HepG2 (cell line): ENCODE measurements at regions not wholly inside any gene's neighbourhood (a gene's known extent, or its start where the extent isn't known, plus 50 kb on each side); places are given as distances from the start of the nearest gene placed in this dataset.

Experiments
- ATAC-seq: fragments of 200-7000 bp; cut with Tn5 transposase; 3 replicates; pipeline ENCODE4 v1.9.1; 2020; ENCODE audit warnings: mild to moderate bottlenecking, moderate library complexity
- BruUV-seq: library from RNA; stranded (reverse); fragments of 400-500 nt; replicated peaks from 2 replicates; lab custom pipeline; 2021; lab: Mats Ljungman, UMichigan
- CTCF ChIA-PET: fragments of 300-600 bp; formaldehyde crosslinking; extraction: SDS; loops from one replicate; lab custom pipeline; 2021; ENCODE audit warnings: low total read pairs, inconsistent platforms, low intra/inter-chr PET ratio; lab: Yijun Ruan, JAX
- POLR2A ChIA-PET: fragments of 350-600 bp; sonication (Branson Sonifier 250); formaldehyde crosslinking; loops from one replicate; lab custom pipeline; 2020; ENCODE audit warnings: antibody characterized with exemption, inconsistent platforms; lab: Yijun Ruan, JAX
- DNase-seq: peaks from one replicate; pipeline ENCODE4 v3.0.0-alpha.2; 2015; ENCODE audit warnings: low spot score
- FAIRE-seq: peaks from 3 replicates; lab custom pipeline; 2011; peaks lifted over from hg19 to GRCh38; lab: Jason Lieb, UNC
- H2AFZ ChIP-seq: one replicate; pipeline ENCODE4 v1.6.1; 2011; ENCODE audit warnings: low read length, inconsistent platforms
- H3K27ac ChIP-seq: fragments of 300-600 bp; 3 replicates; pipeline ENCODE4 v1.8.0; 2011; ENCODE audit warnings: mixed run types, mild to moderate bottlenecking, mixed read lengths, low read length, inconsistent platforms; ENCODE audit not compliant: insufficient read depth; ENCODE audit errors: extremely low read length
- H3K27me3 ChIP-seq, 2 experiments: fragments of 200-600 bp in 1 of 2; 2 replicates in 1 of 2; 3 replicates in 1 of 2; pipeline versions ENCODE4 v1.6.0 to v1.8.0; 2011; ENCODE audit warnings: low read length in 2 of 2, mild to moderate bottlenecking in 2 of 2, moderate library complexity in 2 of 2, inconsistent platforms in 1 of 2; ENCODE audit not compliant: insufficient read depth in 2 of 2, control insufficient read depth in 1 of 2
- H3K36me3 ChIP-seq, 2 experiments: fragments of 200-600 bp in 1 of 2; replicated peaks in 1 of 2; 2 replicates in 1 of 2; 3 replicates in 1 of 2; pipeline versions ENCODE4 v1.5.1 to v1.8.0; 2011; ENCODE audit warnings: low read length in 2 of 2, inconsistent platforms in 1 of 2; ENCODE audit not compliant: insufficient read depth in 2 of 2, control insufficient read depth in 1 of 2
- H3K4me1 ChIP-seq: 2 replicates; pipeline ENCODE4 v1.5.1; 2012; ENCODE audit warnings: low read length, inconsistent platforms; ENCODE audit not compliant: insufficient read depth
- H3K4me2 ChIP-seq: 2 replicates; pipeline ENCODE4 v1.6.0; 2011; ENCODE audit warnings: low read depth, low read length, inconsistent platforms
- H3K4me3 ChIP-seq, 3 experiments: fragments of 200-600 bp in 1 of 3; sonication (generic), shearing (Covaris generic) in 1 of 3; replicated peaks in 1 of 3; 2 replicates each; pipeline ENCODE4 v1.5.1; 2011 to 2016; ENCODE audit warnings: low read length in 3 of 3, inconsistent platforms in 2 of 3, low read depth in 2 of 3, mild to moderate bottlenecking in 2 of 3, control low read depth in 1 of 3, mixed read lengths in 1 of 3; ENCODE audit not compliant: insufficient read depth in 1 of 3
- H3K79me2 ChIP-seq: one replicate; pipeline ENCODE4 v1.6.1; 2011; ENCODE audit warnings: low read length, inconsistent platforms; ENCODE audit not compliant: insufficient read depth
- H3K9ac ChIP-seq: 2 replicates; pipeline ENCODE4 v1.6.0; 2011; ENCODE audit warnings: mild to moderate bottlenecking, low read depth, low read length, inconsistent platforms; ENCODE audit not compliant: insufficient read depth
- H3K9me3 ChIP-seq: 2 replicates; pipeline ENCODE4 v1.5.1; 2012; ENCODE audit warnings: mild to moderate bottlenecking, low read length
- H4K20me1 ChIP-seq: 2 replicates; pipeline ENCODE4 v1.6.0; 2011; ENCODE audit warnings: inconsistent platforms, mild to moderate bottlenecking, low read length, moderate library complexity; ENCODE audit not compliant: insufficient read depth
- CEBPB ChIP-seq: IDR thresholded peaks from 2 replicates; pipeline ENCODE4 v1.6.1; 2011; ENCODE audit warnings: low read depth, low read length, improper control_type of control experiment, borderline replicate concordance
- CENPT ChIP-seq: sonication (generic); formaldehyde crosslinking; IDR thresholded peaks from 2 replicates; pipeline ENCODE4 v1.8.0; 2022; ENCODE audit warnings: low read depth, mild to moderate bottlenecking, moderate library complexity, missing genetic modification reagents
- FOXA1 ChIP-seq, 2 experiments: fragments of 450-650 bp in 1 of 2; sonication (generic) in 1 of 2; formaldehyde crosslinking in 1 of 2; IDR thresholded peaks; 2 replicates each; pipeline versions ENCODE4 v1.4.0 to v1.6.1; 2016 to 2020; ENCODE audit warnings: missing genetic modification reagents in 1 of 2
- GATAD1 ChIP-seq: IDR thresholded peaks from 2 replicates; pipeline ENCODE4 v1.6.1; 2016; ENCODE audit warnings: missing genetic modification reagents, missing compliant biosample characterization
- JARID2 ChIP-seq: sonication (generic); formaldehyde crosslinking; IDR thresholded peaks from 2 replicates; pipeline ENCODE4 v1.8.1; 2023; ENCODE audit warnings: missing genetic modification reagents, inconsistent platforms; ENCODE audit not compliant: insufficient replicate concordance
- KLF9 ChIP-seq: IDR thresholded peaks from 2 replicates; pipeline ENCODE4 v1.6.1; 2016; ENCODE audit warnings: low read depth
- MBNL3 ChIP-seq: fragments of 250-450 bp; sonication (Bioruptor Pico); conservative IDR thresholded peaks from 2 replicates; pipeline ENCODE4 v1.8.0; 2022; ENCODE audit warnings: mild to moderate bottlenecking, inconsistent platforms
- RELA ChIP-seq: sonication (generic); formaldehyde crosslinking; IDR thresholded peaks from 2 replicates; pipeline ENCODE4 v1.4.0; 2020; ENCODE audit warnings: missing genetic modification reagents
- TOE1 ChIP-seq: sonication (generic); formaldehyde crosslinking; IDR thresholded peaks from 2 replicates; pipeline ENCODE4 v1.4.0; 2020; ENCODE audit warnings: mild to moderate bottlenecking, missing genetic modification reagents
- ZNF224 ChIP-seq: sonication (generic); formaldehyde crosslinking; IDR thresholded peaks from 2 replicates; pipeline ENCODE4 v1.5.0; 2020; ENCODE audit warnings: mild to moderate bottlenecking, missing genetic modification reagents
- ZNF567 ChIP-seq: sonication (generic); formaldehyde crosslinking; IDR thresholded peaks from 2 replicates; pipeline ENCODE4 v1.8.1; 2023; ENCODE audit warnings: mild to moderate bottlenecking, missing genetic modification reagents, borderline replicate concordance
- ZNF703 ChIP-seq: sonication (generic); formaldehyde crosslinking; IDR thresholded peaks from 2 replicates; pipeline ENCODE4 v1.5.1; 2020; ENCODE audit warnings: missing genetic modification reagents, mild to moderate bottlenecking, moderate library complexity, borderline replicate concordance
- WGBS: methylation state at CpG from one replicate; pipeline ENCODE4 v1.1.6; 2017; ENCODE audit warnings: low lambda C conversion rate; 5-methylcytosine and 5-hydroxymethylcytosine counted together
- in situ Hi-C: cut with HindIII; loops from 2 replicates; pipeline ENCODE4 v1.10.0; 2017; ENCODE audit warnings: low pct_unique_long_range_greater_than_20kb; ENCODE audit not compliant: extremely low pct_ligation_motif_present
- intact Hi-C: fragments of 100-400 bp; cut with micrococcal nuclease; formaldehyde crosslinking; loops from one replicate; pipeline ENCODE4 v1.10.0; 2022; ENCODE audit not compliant: unreplicated experiment

DNA sequence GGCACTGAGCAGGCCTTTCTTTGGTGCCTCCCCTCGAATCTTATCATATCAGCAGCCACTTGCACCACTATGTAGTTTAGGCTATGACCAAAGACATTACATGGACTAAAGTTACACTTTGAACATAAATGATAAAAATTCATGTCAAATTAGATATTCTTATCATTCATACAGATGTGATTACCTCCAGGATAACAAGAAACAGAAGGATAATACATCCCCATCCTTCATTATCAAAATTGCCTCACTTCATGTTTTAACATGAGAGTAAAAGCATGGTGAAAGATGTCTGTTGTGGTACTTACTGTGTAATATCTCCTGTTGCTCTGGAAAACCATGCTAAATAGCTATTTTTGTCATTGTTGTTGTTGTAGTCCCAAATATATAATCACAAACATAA, 230.8 kb upstream of the RND3 start:
- H4K20me1 ChIP-seq = no peaks in the 10 kb centered on the region
- TF ChIP-seq CENPT = no peak
- TF ChIP-seq FOXA1 (IDR thresholded peaks at IDR 0.05) = no peak
- TF ChIP-seq FOXA1 (CRISPR knock-in tag; IDR thresholded peaks at IDR 0.05) = no peak
- TF ChIP-seq, all 625 proteins: peak for 0
- DNase-seq (no peak), FAIRE-seq (no peak), ATAC-seq (no peak)
- H3K4me3 ChIP-seq = no peak overlapping the region
- H2AFZ ChIP-seq = no peak overlapping the region
- BruUV-seq = no TSS peak
- CTCF ChIA-PET = no interaction called here
- POLR2A ChIA-PET = no interaction called here
- H3K9ac ChIP-seq = no peak overlapping the region
- intact Hi-C loops (no loop called here), in situ Hi-C loops (no loop called here)
- no peaks in the 10 kb centered on the region for H3K36me3 ChIP-seq
- no peaks in the 10 kb centered on the region for H3K79me2 ChIP-seq
- H3K9me3 ChIP-seq = peaks cover 8% of the 10 kb centered on the region; the same call in 1 of the 2 replicates
- 0% methylated on average over 1 of the region's 1 CpG for WGBS
- H3K4me2 ChIP-seq = no peak overlapping the region
- no peaks in the 10 kb centered on the region for H3K27me3 ChIP-seq
- no peak overlapping the region for H3K27ac ChIP-seq
- no peaks in the 10 kb centered on the region for H3K4me1 ChIP-seq

DNA sequence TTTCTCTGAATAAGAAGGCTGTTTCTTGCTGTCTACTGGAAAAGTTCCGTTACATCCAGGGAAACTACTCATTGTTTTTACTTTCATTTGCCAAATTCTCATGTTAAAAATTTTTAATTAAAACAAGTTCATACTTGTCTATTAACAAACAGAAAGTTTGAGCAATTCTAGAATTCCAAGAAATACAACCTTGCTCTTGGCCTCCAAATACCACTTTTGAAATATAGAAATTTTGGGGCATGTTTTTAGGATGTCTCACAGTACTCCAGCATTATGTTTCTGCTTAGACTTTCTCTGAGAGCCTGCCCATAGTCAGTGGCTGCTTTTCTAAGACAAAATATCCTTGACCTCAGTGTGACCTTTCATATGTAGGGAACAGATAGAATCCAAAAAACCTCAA, 228.7 kb upstream of the RND3 start:
- Histone ChIP-seq H3K4me3 (no peak overlapping the region), H3K9me3 (no peaks in the 10 kb centered on the region), H3K27me3 (no peaks in the 10 kb centered on the region), H4K20me1 (no peaks in the 10 kb centered on the region), H3K4me2 (no peak overlapping the region), H3K79me2 (no peaks in the 10 kb centered on the region), H3K36me3 (no peaks in the 10 kb centered on the region), H3K4me1 (no peaks in the 10 kb centered on the region), H2AFZ (no peak overlapping the region), H3K27ac (no peak overlapping the region), H3K9ac (no peak overlapping the region)
- FAIRE-seq (no peak), DNase-seq (no peak), ATAC-seq (no peak)
- BruUV-seq = no TSS peak
- TF ChIP-seq MBNL3 (no peak), ZNF703 (CRISPR knock-in tag) (no peak), GATAD1 (CRISPR knock-in tag) (no peak), CEBPB (no peak), ZNF224 (CRISPR knock-in tag) (no peak), RELA (no peak), ZNF567 (no peak), TOE1 (no peak), KLF9 (CRISPR knock-in tag) (no peak), JARID2 (CRISPR knock-in tag) (no peak)
- WGBS = 4% methylated on average over 1 of the region's 1 CpG
- CTCF ChIA-PET = no interaction called here
- intact Hi-C loops = no loop called here
- in situ Hi-C loops = no loop called here
- POLR2A ChIA-PET = no interaction called here
